ENCODE measurements at regions not wholly inside any gene's neighbourhood (a gene's known extent, or its start where the extent isn't known, plus 50 kb on each side); places are given as distances from the start of the nearest gene placed in this dataset.

DNA sequence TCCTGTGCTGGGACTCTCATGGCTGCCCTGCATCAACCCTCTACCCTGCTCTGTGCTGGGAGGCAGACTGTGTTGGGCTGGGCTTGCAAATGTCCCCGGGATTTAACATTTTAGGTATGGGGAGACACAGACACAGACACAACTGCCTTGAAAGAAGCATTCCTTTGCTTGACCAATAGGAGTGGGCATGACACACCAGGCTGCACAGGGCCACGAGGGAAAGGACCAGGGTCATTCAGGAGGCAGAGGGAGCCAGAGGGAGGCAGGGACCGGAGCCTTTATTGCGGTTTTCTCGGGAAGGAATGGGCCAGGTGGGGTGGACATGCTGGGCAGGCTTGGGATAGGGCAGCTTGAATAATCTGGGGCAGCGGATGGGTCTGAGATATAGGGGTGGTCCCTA, 238.7 kb upstream of the COPS8 start:
- TF ChIP-seq CTCF (IDR thresholded peaks at IDR 0.05; ENCODE audit: poor library complexity) (no peak), EZH2 (IDR thresholded peaks at IDR 0.05; ENCODE audit: borderline replicate concordance) (no peak), EZH2phosphoT487 (IDR thresholded peaks at IDR 0.05; ENCODE audit: low read depth, severe bottlenecking, unreplicated experiment) (no peak)
